ENCODE measurements at regions not wholly inside any gene's neighbourhood (a gene's known extent, or its start where the extent isn't known, plus 50 kb on each side); places are given as distances from the start of the nearest gene placed in this dataset.

DNA sequence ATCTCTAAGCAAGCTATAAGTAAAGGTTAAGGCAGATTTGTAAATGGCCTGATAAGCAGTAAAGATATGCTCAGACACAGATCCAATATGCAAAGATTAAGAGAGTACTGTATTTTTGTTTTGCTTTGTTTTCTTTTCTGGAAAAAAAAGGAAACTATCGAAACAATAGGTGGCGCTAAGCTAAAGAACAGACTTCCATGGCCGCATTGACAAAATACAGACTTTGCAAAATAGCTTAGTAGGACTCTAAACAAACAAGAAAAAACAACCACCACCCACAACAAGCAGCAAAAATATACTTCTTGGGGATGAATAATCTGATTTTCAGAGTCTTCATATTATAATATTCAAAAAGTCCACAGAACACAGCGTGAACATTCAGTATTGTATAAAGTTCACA is 758.4 kb upstream of the ROBO1 start:
- no peaks in the 10 kb centered on the region for H3K36me3 ChIP-seq
- TF ChIP-seq, protein P1, sequence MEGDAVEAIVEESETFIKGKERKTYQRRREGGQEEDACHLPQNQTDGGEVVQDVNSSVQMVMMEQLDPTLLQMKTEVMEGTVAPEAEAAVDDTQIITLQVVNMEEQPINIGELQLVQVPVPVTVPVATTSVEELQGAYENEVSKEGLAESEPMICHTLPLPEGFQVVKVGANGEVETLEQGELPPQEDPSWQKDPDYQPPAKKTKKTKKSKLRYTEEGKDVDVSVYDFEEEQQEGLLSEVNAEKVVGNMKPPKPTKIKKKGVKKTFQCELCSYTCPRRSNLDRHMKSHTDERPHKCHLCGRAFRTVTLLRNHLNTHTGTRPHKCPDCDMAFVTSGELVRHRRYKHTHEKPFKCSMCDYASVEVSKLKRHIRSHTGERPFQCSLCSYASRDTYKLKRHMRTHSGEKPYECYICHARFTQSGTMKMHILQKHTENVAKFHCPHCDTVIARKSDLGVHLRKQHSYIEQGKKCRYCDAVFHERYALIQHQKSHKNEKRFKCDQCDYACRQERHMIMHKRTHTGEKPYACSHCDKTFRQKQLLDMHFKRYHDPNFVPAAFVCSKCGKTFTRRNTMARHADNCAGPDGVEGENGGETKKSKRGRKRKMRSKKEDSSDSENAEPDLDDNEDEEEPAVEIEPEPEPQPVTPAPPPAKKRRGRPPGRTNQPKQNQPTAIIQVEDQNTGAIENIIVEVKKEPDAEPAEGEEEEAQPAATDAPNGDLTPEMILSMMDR (IDR thresholded peaks at IDR 0.05) = no peak
- TF ChIP-seq POLR2AphosphoS5 (IDR thresholded peaks at IDR 0.05) (no peak), POLR2A (IDR thresholded peaks at IDR 0.05) (no peak)
- H3K27ac ChIP-seq = no peak overlapping the region
- H3K4me1 ChIP-seq (replicated peaks) = no peaks in the 10 kb centered on the region
- no peak for DNase-seq (ENCODE audit: low spot score)
- no peaks in the 10 kb centered on the region for H3K27me3 ChIP-seq (replicated peaks; ENCODE audit: insufficient read depth)
- intact Hi-C loops (cut with DNase I) = no loop called here
- WGBS = 88% methylated on average over 4 of the region's 4 CpGs
- no peak overlapping the region for H3K4me3 ChIP-seq
- H3K9me3 ChIP-seq = no peaks in the 10 kb centered on the region

DNA sequence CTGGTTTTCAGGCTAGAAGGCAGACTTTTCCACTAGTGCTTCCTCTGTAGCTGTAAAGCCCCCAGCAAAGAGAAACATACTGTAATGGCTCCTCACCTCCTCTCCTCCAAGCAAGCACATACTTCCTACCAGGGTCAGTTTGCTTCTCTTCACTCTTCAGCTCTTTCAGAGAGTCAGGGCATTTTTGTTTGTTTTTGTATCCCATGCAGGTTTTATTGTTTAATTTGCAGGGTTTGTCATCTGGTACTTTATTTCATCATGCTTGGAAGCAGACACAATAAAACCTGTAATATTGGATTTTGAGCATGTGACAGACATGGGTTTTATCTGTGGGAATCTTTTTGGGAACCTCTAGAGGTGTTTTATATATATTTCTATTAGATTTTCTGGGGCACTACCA is 753.3 kb upstream of the ROBO1 start:
- Histone ChIP-seq H3K27ac (no peak overlapping the region), H3K4me1 (replicated peaks) (no peaks in the 10 kb centered on the region), H3K4me3 (no peak overlapping the region), H3K27me3 (replicated peaks; ENCODE audit: insufficient read depth) (no peaks in the 10 kb centered on the region), H3K36me3 (no peaks in the 10 kb centered on the region), H3K9me3 (no peaks in the 10 kb centered on the region)
- no peak for DNase-seq (ENCODE audit: low spot score)
- TF ChIP-seq POLR2AphosphoS5 (IDR thresholded peaks at IDR 0.05) = no peak
- TF ChIP-seq, protein P1 (IDR thresholded peaks at IDR 0.05) = no peak
- TF ChIP-seq POLR2A (IDR thresholded peaks at IDR 0.05) = no peak
- intact Hi-C loops (cut with DNase I) = no loop called here

DNA sequence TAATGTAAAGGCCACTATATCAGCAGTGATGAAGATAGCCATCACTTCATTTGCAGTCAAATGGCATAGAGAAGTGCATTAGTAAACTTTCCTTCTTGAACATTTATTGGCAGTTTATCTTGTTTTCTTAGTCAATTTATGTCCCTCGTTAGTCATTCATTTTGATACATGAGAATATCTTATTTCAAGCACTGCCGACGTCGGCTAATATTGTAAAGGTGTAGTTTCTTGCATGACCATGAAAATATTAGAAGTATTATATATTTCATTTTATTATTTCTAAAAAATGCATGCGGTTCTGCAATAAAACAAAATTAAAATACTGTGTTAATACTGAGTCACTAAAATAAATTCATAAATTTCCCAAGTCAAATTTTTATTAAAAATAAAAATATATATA is 751.6 kb upstream of the ROBO1 start:
- Histone ChIP-seq H3K27ac (no peak overlapping the region), H3K4me1 (replicated peaks) (no peaks in the 10 kb centered on the region), H3K4me3 (no peak overlapping the region), H3K9me3 (no peaks in the 10 kb centered on the region), H3K27me3 (replicated peaks; ENCODE audit: insufficient read depth) (no peaks in the 10 kb centered on the region), H3K36me3 (no peaks in the 10 kb centered on the region)
- TF ChIP-seq, protein P1 (IDR thresholded peaks at IDR 0.05) = no peak
- TF ChIP-seq POLR2AphosphoS5 (IDR thresholded peaks at IDR 0.05) = no peak
- TF ChIP-seq POLR2A (IDR thresholded peaks at IDR 0.05) = no peak
- DNase-seq (ENCODE audit: low spot score) = no peak
- intact Hi-C loops (cut with DNase I) = no loop called here
- WGBS = 60% methylated on average over 5 of the region's 5 CpGs

DNA sequence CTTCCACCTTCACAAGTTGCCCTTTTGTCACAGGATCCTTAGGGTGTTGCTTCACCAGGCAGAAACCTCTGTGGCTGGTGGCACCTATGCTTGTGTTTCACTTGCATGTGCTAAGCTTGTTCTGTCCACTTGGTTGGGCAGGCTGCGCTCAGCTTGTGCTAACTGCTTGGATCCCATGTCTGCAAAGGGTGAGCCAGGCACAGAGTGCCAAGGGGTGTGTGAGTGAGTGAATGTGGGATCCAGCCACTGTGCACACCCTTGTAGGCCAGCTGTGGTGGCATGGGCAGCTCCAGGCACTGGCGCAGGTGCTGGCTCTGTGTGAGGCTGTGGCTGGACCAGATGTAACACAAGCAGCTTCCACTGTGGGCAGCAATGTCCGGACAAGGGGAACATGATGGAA is 728.7 kb upstream of the ROBO1 start:
- no peak for DNase-seq (ENCODE audit: low spot score)
- no peaks in the 10 kb centered on the region for H3K27me3 ChIP-seq (replicated peaks; ENCODE audit: insufficient read depth)
- WGBS = 100% methylated on average over 3 of the region's 3 CpGs
- no peak overlapping the region for H3K4me3 ChIP-seq
- H3K9me3 ChIP-seq = no peaks in the 10 kb centered on the region
- no peaks in the 10 kb centered on the region for H3K4me1 ChIP-seq (replicated peaks)
- H3K27ac ChIP-seq = no peak overlapping the region
- TF ChIP-seq POLR2AphosphoS5 (IDR thresholded peaks at IDR 0.05) (no peak), POLR2A (IDR thresholded peaks at IDR 0.05) (no peak)
- TF ChIP-seq, protein P1 (IDR thresholded peaks at IDR 0.05) = no peak
- H3K36me3 ChIP-seq = no peaks in the 10 kb centered on the region
- intact Hi-C loops (cut with DNase I) = no loop called here

DNA sequence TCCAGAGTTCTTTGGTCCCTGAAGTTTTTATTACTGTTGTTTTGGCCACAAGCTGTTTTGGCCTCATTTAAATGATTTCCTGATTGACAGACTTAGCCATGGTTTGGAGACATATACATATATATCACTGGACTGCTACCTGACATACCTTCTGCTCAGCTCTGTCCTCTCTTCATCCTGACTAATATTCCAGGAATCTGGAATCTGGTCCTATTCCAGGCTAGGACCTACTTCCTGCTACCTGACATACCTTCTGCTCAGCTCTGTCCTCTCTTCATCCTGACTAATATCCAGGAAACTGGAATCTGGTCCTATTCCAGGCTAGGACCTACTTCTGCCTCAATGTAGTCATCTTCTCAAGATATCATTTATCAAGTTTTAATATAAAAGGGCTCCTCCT is 724.4 kb upstream of the ROBO1 start:
- Histone ChIP-seq H3K4me3 (no peak overlapping the region), H3K36me3 (no peaks in the 10 kb centered on the region), H3K27me3 (replicated peaks; ENCODE audit: insufficient read depth) (no peaks in the 10 kb centered on the region), H3K9me3 (no peaks in the 10 kb centered on the region), H3K4me1 (replicated peaks) (no peaks in the 10 kb centered on the region), H3K27ac (no peak overlapping the region)
- intact Hi-C loops (cut with DNase I) = no loop called here
- no peak for DNase-seq (ENCODE audit: low spot score)
- TF ChIP-seq, protein P1 (IDR thresholded peaks at IDR 0.05) = no peak
- TF ChIP-seq POLR2A (IDR thresholded peaks at IDR 0.05) (no peak), POLR2AphosphoS5 (IDR thresholded peaks at IDR 0.05) (no peak)

Measured in prostate gland (tissue), 2 donors.